Embryonic facial prominence (tissue), 1 donor: ENCODE measurements at regions not wholly inside any gene's neighbourhood (a gene's known extent, or its start where the extent isn't known, plus 50 kb on each side); places are given as distances from the start of the nearest gene placed in this dataset.

ENCODE experiments used
- DNase-seq: peaks from one replicate; pipeline ENCODE4 v3.0.0-alpha.2; 2016; ENCODE audit errors: extremely low spot score

DNA sequence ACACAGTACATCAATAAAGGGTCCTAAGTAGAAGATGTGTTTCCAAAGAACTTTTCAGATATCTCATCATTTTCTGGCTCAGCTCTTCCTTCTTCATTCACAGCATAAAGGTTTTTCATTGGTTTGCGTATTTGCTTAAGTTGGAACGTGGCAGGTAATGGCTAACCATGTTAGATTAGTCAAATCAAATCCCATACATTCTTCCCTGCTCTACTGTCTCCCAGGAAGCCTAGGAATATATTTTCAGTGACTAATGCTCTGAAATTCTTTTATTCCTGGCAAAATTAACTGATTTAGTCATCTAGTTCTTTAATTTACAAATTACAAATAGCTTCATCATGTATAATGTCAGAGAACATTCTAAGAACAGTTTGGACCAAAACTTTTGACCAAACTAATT is 99.6 kb upstream of the TMEM161B start:
- DNase-seq: no peak

DNA sequence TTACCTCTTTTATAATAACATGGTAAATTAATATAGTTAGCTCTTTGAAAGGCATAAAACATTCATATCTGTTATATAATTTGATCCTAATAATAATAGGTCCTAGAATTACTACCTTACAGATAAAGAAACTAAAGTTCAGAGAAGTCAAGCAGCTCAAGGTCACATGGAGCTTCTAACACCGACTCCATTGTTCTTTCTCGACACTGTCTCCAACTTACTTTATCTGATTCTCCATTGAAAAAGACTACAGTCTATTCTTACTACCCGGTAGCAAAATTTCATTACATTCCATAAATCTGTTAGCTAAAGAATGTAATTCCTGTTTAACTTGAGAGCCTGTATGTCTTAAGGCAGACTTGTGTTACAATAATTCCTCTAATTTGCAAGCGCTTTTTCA is 96.3 kb upstream of the TMEM161B start:
- DNase-seq: no peak

DNA sequence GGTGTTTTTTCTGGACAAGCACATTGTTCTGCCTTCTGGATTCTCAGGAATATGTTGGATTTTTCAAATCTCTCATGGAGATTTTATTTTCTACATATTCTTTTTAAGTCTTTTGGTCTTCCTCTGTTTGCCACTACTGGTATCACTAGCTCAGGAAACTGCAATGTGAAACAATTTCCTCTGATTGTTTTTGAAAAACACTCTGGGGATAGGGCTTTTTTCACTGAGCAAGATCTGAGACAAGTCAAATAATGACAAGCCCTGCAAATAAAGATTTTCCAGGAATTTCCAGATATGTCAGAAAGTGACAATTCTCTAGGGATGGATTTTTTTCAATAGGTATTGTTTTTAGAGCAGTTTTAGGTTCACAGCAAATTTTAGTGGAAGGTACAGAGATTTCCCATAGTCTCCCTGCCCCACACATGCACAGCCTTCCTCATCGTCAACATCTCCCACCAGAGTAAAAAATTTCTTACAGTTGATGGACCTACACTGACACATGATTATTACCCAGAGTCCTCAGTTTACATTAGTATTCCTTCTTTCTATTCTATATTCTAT is 86.9 kb upstream of the TMEM161B start:
- DNase-seq: no peak

DNA sequence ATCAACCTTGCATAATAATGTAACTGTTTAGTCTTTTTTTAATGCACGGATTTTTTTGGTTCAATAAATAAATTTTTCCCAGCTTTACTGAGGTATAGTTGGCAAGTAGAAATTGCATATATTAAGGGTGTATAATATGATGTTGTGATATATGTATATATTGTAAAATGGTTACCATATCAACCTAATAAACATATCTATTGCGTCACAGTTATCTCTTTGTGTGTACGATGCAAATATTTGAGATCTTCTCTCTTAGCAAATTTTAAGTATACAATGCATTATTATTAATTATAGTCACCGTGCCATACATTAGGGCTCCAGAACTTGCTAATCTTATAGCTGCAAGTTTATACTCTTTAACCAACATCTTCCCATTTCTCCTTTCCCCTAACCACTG is 57.2 kb upstream of the TMEM161B start:
- DNase-seq: no peak

DNA sequence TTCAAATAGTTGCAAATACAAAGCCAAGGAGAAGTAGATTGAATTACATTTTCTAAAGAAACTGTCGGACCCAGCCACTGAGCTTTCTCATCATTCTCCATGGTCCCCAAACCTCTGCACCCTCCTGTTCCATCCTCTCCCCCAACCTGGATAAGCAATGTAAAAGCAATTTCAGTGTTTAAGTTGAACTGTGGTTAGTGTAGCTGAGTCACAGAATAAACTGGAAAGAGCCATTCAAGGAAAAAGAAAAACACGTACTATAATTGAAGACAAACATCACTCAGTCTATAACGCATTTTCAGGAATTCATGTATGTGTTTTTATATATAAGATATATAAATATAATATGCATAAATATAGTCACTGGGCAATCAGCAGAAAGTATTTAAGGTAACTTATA is 54.1 kb upstream of the TMEM161B start:
- DNase-seq: no peak
